H1 (cell line): ENCODE measurements at regions not wholly inside any gene's neighbourhood (a gene's known extent, or its start where the extent isn't known, plus 50 kb on each side); places are given as distances from the start of the nearest gene placed in this dataset.
A peak's percentile ranks its signal among the peaks of the same experiment; 100 is the strongest.

ENCODE experiments used
- NANOG ChIP-seq: IDR thresholded peaks from 2 replicates; pipeline ENCODE4 v1.6.1; 2011; ENCODE audit warnings: low read length, low read depth, mild to moderate bottlenecking, inconsistent platforms; ENCODE audit not compliant: insufficient read depth, poor library complexity, severe bottlenecking
- TF ChIP-seq, protein P1 (sequence below): fragments of 300-600 bp; sonication (generic); IDR thresholded peaks from 2 replicates; pipeline ENCODE4 v1.7.1; 2012; ENCODE audit warnings: low read length, moderate library complexity, mild to moderate bottlenecking, inconsistent platforms; ENCODE audit not compliant: insufficient replicate concordance

DNA sequence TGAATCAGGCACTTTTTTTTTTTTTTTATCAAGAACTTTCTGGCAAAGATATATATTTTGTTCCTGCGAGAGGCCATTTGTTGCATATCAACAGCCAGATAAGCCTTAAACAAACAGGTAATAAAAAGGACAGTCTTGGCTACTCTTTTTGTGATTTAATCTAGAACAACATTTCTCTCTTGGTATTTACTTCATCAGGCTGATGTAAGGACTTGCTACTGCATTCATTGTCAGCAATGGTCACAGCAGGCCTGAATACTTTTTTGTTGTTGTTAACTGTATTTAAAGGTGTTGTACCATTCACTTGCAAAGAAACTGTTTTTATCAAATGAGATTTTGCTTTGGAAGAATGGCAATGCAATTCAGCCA, 683.8 kb downstream of the IRS1 start (continued):
- TF ChIP-seq, protein P1, sequence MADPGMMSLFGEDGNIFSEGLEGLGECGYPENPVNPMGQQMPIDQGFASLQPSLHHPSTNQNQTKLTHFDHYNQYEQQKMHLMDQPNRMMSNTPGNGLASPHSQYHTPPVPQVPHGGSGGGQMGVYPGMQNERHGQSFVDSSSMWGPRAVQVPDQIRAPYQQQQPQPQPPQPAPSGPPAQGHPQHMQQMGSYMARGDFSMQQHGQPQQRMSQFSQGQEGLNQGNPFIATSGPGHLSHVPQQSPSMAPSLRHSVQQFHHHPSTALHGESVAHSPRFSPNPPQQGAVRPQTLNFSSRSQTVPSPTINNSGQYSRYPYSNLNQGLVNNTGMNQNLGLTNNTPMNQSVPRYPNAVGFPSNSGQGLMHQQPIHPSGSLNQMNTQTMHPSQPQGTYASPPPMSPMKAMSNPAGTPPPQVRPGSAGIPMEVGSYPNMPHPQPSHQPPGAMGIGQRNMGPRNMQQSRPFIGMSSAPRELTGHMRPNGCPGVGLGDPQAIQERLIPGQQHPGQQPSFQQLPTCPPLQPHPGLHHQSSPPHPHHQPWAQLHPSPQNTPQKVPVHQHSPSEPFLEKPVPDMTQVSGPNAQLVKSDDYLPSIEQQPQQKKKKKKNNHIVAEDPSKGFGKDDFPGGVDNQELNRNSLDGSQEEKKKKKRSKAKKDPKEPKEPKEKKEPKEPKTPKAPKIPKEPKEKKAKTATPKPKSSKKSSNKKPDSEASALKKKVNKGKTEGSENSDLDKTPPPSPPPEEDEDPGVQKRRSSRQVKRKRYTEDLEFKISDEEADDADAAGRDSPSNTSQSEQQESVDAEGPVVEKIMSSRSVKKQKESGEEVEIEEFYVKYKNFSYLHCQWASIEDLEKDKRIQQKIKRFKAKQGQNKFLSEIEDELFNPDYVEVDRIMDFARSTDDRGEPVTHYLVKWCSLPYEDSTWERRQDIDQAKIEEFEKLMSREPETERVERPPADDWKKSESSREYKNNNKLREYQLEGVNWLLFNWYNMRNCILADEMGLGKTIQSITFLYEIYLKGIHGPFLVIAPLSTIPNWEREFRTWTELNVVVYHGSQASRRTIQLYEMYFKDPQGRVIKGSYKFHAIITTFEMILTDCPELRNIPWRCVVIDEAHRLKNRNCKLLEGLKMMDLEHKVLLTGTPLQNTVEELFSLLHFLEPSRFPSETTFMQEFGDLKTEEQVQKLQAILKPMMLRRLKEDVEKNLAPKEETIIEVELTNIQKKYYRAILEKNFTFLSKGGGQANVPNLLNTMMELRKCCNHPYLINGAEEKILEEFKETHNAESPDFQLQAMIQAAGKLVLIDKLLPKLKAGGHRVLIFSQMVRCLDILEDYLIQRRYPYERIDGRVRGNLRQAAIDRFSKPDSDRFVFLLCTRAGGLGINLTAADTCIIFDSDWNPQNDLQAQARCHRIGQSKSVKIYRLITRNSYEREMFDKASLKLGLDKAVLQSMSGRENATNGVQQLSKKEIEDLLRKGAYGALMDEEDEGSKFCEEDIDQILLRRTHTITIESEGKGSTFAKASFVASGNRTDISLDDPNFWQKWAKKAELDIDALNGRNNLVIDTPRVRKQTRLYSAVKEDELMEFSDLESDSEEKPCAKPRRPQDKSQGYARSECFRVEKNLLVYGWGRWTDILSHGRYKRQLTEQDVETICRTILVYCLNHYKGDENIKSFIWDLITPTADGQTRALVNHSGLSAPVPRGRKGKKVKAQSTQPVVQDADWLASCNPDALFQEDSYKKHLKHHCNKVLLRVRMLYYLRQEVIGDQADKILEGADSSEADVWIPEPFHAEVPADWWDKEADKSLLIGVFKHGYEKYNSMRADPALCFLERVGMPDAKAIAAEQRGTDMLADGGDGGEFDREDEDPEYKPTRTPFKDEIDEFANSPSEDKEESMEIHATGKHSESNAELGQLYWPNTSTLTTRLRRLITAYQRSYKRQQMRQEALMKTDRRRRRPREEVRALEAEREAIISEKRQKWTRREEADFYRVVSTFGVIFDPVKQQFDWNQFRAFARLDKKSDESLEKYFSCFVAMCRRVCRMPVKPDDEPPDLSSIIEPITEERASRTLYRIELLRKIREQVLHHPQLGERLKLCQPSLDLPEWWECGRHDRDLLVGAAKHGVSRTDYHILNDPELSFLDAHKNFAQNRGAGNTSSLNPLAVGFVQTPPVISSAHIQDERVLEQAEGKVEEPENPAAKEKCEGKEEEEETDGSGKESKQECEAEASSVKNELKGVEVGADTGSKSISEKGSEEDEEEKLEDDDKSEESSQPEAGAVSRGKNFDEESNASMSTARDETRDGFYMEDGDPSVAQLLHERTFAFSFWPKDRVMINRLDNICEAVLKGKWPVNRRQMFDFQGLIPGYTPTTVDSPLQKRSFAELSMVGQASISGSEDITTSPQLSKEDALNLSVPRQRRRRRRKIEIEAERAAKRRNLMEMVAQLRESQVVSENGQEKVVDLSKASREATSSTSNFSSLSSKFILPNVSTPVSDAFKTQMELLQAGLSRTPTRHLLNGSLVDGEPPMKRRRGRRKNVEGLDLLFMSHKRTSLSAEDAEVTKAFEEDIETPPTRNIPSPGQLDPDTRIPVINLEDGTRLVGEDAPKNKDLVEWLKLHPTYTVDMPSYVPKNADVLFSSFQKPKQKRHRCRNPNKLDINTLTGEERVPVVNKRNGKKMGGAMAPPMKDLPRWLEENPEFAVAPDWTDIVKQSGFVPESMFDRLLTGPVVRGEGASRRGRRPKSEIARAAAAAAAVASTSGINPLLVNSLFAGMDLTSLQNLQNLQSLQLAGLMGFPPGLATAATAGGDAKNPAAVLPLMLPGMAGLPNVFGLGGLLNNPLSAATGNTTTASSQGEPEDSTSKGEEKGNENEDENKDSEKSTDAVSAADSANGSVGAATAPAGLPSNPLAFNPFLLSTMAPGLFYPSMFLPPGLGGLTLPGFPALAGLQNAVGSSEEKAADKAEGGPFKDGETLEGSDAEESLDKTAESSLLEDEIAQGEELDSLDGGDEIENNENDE: peak; percentile 47
- TF ChIP-seq NANOG: peak; percentile 41
